Left cardiac atrium (tissue), 4 donors: ENCODE measurements at regions not wholly inside any gene's neighbourhood (a gene's known extent, or its start where the extent isn't known, plus 50 kb on each side); places are given as distances from the start of the nearest gene placed in this dataset.
"Not testable (repeated sequence)": the region's sequence is repeated elsewhere in the genome, so short reads cannot be mapped to it uniquely, and the experiment has no call there.

Source experiments
- ATAC-seq, 2 donors: fragments of 200-7000 bp; cut with Tn5 transposase; one replicate each; pipeline ENCODE4 v1.9.1; 2020; ENCODE audit warnings: mild to moderate bottlenecking in 2 of 2, moderate library complexity in 2 of 2
- DNase-seq: peaks from one replicate; pipeline ENCODE4 v3.0.0-alpha.2; 2020
- intact Hi-C, 2 donors: fragments of 100-400 bp; cut with DNase I; formaldehyde crosslinking; loops; one replicate each; pipeline versions ENCODE4 v1.14.1 to v1.15.1; 2022 to 2023
- donor health status: DM: no; HTN: yes; CAD: no.
- donor health status: DM: no; HTN: yes; CAD: no; lungs with severe emphysema.
- donor health status: DM: yes; HTN: yes; CAD: no.
- donor health status: Dilated cardiomyopathy.

- DNase-seq, result no peak
- intact Hi-C loops, result no loop called here
- ATAC-seq, result no peak
Observed at GRCh38 chr6:27777614-27778355, 134.4 kb downstream of the OR2B2 start.

- no peak for ATAC-seq
- intact Hi-C loops, result no loop called here
- DNase-seq, result no peak
Observed at GRCh38 chr6:27777126-27777525, 135.1 kb downstream of the OR2B2 start.

GRCh38 chr6:27776504-27776903 lies 135.7 kb downstream of the OR2B2 start:
- DNase-seq (no peak), ATAC-seq (no peak)
- intact Hi-C loops, result no loop called here

GRCh38 chr6:27775796-27776184 lies 136.4 kb downstream of the OR2B2 start:
- ATAC-seq (no peak), DNase-seq (no peak)
- intact Hi-C loops, result no loop called here

GRCh38 chr6:27775138-27775795 lies 136.9 kb downstream of the OR2B2 start:
- intact Hi-C loops, DNase-seq, ATAC-seq: not testable (repeated sequence)

GRCh38 chr6:27774264-27774600 lies 138.0 kb downstream of the OR2B2 start:
- DNase-seq, ATAC-seq, intact Hi-C loops: not testable (repeated sequence)

- intact Hi-C loops, result loop anchor here in 1 of 2 donors (2.0 kb wide), 1 partner anchor 121 kb away; no protein-coding TSS in a partner anchor
- DNase-seq, ATAC-seq: not testable (repeated sequence)
Observed at GRCh38 chr6:27773542-27774263, 138.5 kb downstream of the OR2B2 start.

GRCh38 chr6:27772261-27773001 lies 139.8 kb downstream of the OR2B2 start:
- peak; percentile 89 for DNase-seq
- intact Hi-C loops, result loop anchor here in 1 of 2 donors (2.0 kb wide), 1 partner anchor 122 kb away; no protein-coding TSS in a partner anchor
- peak; percentile 95 to 98 for ATAC-seq

GRCh38 chr6:27771235-27771634 lies 141.0 kb downstream of the OR2B2 start:
- DNase-seq, result no peak
- intact Hi-C loops, result no loop called here
- ATAC-seq, result no peak

GRCh38 chr6:27770724-27771123 lies 141.5 kb downstream of the OR2B2 start:
- ATAC-seq, result no peak
- no peak for DNase-seq
- intact Hi-C loops, result no loop called here

GRCh38 chr6:27768556-27768955 lies 143.6 kb downstream of the OR2B2 start:
- ATAC-seq (no peak), DNase-seq (no peak)
- intact Hi-C loops, result no loop called here

- no peak for ATAC-seq
- no peak for DNase-seq
- intact Hi-C loops, result no loop called here
Observed at GRCh38 chr6:27767851-27768250, 144.3 kb downstream of the OR2B2 start.

GRCh38 chr6:27766405-27766804 lies 145.8 kb downstream of the OR2B2 start:
- DNase-seq (no peak), ATAC-seq (no peak)
- intact Hi-C loops, result no loop called here

- ATAC-seq (no peak), DNase-seq (no peak)
- intact Hi-C loops, result no loop called here
Observed at GRCh38 chr6:27765028-27765590, 147.1 kb downstream of the OR2B2 start.

GRCh38 chr6:27761391-27761790 lies 150.8 kb downstream of the OR2B2 start:
- ATAC-seq, result peak in 1 of 2 donors; percentile 57
- DNase-seq, result no peak
- intact Hi-C loops, result no loop called here

GRCh38 chr6:27760464-27760863 lies 151.7 kb downstream of the OR2B2 start:
- no peak for ATAC-seq
- intact Hi-C loops, result no loop called here

GRCh38 chr6:27759930-27760329 lies 152.3 kb downstream of the OR2B2 start:
- intact Hi-C loops, result loop anchor here in 1 of 2 donors (10.0 kb wide), 1 partner anchor 245 kb away; no protein-coding TSS in a partner anchor
- DNase-seq (no peak), ATAC-seq (no peak)

More at GRCh38 chr6:27760464-27760863, 151.7 kb downstream of the OR2B2 start:
- no peak for DNase-seq

- DNase-seq (no peak), ATAC-seq (no peak)
- intact Hi-C loops, result loop anchor here in 1 of 2 donors (10.0 kb wide), 1 partner anchor 244 kb away; no protein-coding TSS in a partner anchor
Observed at GRCh38 chr6:27758491-27758890, 153.7 kb downstream of the OR2B2 start.

GRCh38 chr6:27757307-27757706 lies 154.9 kb downstream of the OR2B2 start:
- DNase-seq, result peak; percentile 30
- intact Hi-C loops, result loop anchor here in 1 of 2 donors (10.0 kb wide), 1 partner anchor 243 kb away; no protein-coding TSS in a partner anchor
- ATAC-seq, result no peak
